Activated CD4-positive, alpha-beta T cell treated with anti-CD3 and anti-CD28 coated beads, Interleukin-2, amount 10 ng/mL, durations not matched to agents 24 days and 14 days (primary cell): ENCODE measurements at regions not wholly inside any gene's neighbourhood (a gene's known extent, or its start where the extent isn't known, plus 50 kb on each side); places are given as distances from the start of the nearest gene placed in this dataset.
"Not testable (repeated sequence)": the region's sequence is repeated elsewhere in the genome, so short reads cannot be mapped to it uniquely, and the experiment has no call there.

Source experiments
- DNase-seq: peaks from one replicate; pipeline ENCODE4 v3.0.0; 2022
- H3K27ac Mint-ChIP-seq: one replicate; pipeline ENCODE4 v1.8.0; 2022; ENCODE audit warnings: mild to moderate bottlenecking, mixed read lengths
- H3K27me3 Mint-ChIP-seq: one replicate; pipeline ENCODE4 v1.8.0; 2022; ENCODE audit warnings: mixed read lengths
- H3K36me3 Mint-ChIP-seq: one replicate; pipeline ENCODE4 v1.8.0; 2022; ENCODE audit warnings: low read depth, mild to moderate bottlenecking, mixed read lengths
- H3K4me1 Mint-ChIP-seq: one replicate; pipeline ENCODE4 v1.8.0; 2021; ENCODE audit warnings: mixed read lengths
- H3K4me3 Mint-ChIP-seq: one replicate; pipeline ENCODE4 v1.8.0; 2022; ENCODE audit warnings: mild to moderate bottlenecking, moderate library complexity, mixed read lengths
- H3K9me3 Mint-ChIP-seq: one replicate; pipeline ENCODE4 v1.8.0; 2021; ENCODE audit warnings: mixed read lengths
- intact Hi-C: fragments of 100-400 bp; cut with micrococcal nuclease; formaldehyde crosslinking; loops from one replicate; pipeline ENCODE4 v1.15.1; 2023

DNA sequence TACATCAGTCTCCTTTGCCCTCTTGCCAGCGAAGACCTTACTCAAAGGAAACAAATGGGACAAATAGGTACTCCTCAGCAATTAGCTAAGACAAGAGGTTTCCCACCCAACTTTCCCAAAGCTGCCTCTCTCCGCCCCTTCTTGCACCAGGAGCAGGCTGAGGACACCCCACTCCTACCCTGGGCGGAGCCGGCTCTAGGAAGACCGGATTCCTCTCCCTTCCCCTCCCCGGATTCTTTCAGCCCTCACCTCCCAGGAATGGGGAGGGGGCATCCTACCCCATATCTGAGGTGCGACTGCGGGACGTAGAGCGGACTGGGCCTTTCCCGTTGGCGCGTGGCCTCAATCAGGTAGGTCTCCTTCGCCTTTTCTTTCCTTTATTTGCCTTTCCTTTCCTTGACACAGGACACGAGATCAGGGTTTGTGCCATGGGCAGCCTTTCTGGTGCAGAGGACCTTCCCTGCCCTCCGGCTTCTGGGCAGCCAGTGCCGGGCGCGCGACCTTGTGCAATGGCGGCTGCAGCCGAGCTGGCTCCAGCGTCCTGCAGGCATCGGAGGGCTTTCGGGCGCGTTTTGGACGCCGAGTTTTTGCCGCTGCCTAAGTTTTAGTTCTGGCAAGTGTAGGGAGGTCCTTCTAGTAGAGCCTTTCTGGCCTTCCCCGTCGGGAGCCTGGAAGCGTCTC is 279.9 kb downstream of the PLS3 start:
- H3K27ac Mint-ChIP-seq, H3K4me1 Mint-ChIP-seq, H3K27me3 Mint-ChIP-seq, H3K9me3 Mint-ChIP-seq, intact Hi-C loops, H3K36me3 Mint-ChIP-seq, H3K4me3 Mint-ChIP-seq, DNase-seq: not testable (repeated sequence)

- H3K27ac Mint-ChIP-seq, H3K4me1 Mint-ChIP-seq, H3K4me3 Mint-ChIP-seq, H3K36me3 Mint-ChIP-seq, intact Hi-C loops, H3K9me3 Mint-ChIP-seq, DNase-seq, H3K27me3 Mint-ChIP-seq: not testable (repeated sequence)
Observed at GRCh38 chrX:115850986-115851385, 290.0 kb downstream of the PLS3 start.

GRCh38 chrX:115853260-115853659 is 292.3 kb downstream of the PLS3 start:
- DNase-seq, intact Hi-C loops: not testable (repeated sequence)

DNA sequence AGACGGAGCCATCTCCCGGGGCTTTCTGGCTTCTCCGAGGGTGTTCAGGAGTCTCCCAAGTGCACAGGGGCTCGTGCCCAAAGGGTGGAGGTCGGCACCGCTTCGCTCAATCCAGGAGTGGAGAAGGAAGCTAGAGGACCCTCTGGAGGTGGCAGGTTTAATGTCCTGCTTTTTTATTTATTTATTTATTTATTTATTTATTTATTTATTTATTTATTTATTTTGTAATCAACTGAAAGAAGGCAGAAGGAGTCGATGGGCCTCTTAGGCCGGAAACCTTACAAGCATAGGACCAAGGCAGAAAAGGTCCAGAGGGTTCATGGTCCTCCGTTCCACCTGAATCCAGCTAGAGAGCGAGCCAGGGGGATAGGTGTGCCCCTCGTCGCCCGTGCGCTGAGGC is 289.4 kb upstream of the AGTR2 start:
- H3K27me3 Mint-ChIP-seq, H3K36me3 Mint-ChIP-seq, H3K27ac Mint-ChIP-seq, intact Hi-C loops, DNase-seq, H3K9me3 Mint-ChIP-seq, H3K4me1 Mint-ChIP-seq, H3K4me3 Mint-ChIP-seq: not testable (repeated sequence)

More at GRCh38 chrX:115853260-115853659, 292.3 kb downstream of the PLS3 start:
- not testable (repeated sequence) for H3K27ac Mint-ChIP-seq, H3K4me1 Mint-ChIP-seq, H3K4me3 Mint-ChIP-seq, H3K36me3 Mint-ChIP-seq, H3K27me3 Mint-ChIP-seq, H3K9me3 Mint-ChIP-seq

DNA sequence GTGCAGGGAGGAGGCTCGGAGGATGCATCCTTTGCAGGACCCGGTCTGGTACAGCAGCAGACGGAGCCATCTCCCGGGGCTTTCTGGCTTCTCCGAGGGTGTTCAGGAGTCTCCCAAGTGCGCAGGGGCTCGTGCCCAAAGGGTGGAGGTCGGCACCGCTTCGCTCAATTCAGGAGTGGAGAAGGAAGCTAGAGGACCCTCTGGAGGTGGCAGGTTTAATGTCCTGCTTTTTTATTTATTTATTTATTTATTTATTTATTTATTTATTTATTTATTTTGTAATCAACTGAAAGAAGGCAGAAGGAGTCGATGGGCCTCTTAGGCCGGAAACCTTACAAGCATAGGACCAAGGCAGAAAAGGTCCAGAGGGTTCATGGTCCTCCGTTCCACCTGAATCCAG is 286.4 kb upstream of the AGTR2 start:
- H3K4me1 Mint-ChIP-seq, H3K36me3 Mint-ChIP-seq, DNase-seq, intact Hi-C loops, H3K4me3 Mint-ChIP-seq, H3K27me3 Mint-ChIP-seq, H3K9me3 Mint-ChIP-seq, H3K27ac Mint-ChIP-seq: not testable (repeated sequence)

DNA sequence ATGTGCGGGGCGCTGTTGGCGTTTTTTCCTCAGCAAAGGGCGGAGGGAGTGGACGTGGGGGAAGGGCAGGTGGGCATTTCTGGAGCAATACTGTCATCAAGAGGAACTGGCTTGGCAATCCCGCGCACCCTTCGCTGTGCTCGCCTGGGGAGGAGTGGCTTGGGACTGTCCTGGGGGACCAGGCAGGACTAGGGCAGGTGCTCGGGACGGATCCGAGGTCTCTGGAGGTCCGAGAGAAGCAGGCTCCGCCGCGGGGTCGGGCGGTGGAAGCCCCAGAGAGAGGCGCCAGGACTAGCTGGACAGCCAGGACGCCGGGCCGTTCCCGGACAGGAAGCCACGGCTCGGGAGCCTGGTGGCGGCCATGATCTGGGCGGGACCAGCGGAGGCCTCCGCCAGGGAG is 282.5 kb upstream of the AGTR2 start:
- H3K36me3 Mint-ChIP-seq, H3K27ac Mint-ChIP-seq, intact Hi-C loops, H3K4me1 Mint-ChIP-seq, H3K4me3 Mint-ChIP-seq, H3K27me3 Mint-ChIP-seq, H3K9me3 Mint-ChIP-seq, DNase-seq: not testable (repeated sequence)

DNA sequence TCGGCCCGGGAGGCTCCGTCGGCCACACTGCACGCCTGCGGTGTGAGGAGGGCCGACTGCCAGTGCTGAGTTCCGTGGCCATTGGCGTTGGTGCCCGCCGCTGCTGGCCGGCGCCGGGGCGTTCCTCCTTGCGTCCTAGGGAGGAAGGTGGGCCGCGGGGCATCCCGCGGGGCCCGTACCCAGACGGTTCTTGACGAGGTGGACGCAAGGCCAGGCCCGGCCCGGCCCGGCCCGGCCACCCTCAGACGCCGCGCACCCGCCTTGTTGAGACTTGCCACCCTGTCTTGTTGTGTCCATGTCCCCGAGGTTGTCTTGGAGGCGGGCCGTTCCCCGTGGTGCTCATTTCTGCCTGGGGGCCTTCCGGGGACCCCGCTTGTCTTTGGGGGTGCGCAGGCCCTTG is 282.0 kb upstream of the AGTR2 start:
- H3K4me3 Mint-ChIP-seq, DNase-seq, H3K4me1 Mint-ChIP-seq, H3K27ac Mint-ChIP-seq, H3K9me3 Mint-ChIP-seq, H3K27me3 Mint-ChIP-seq, intact Hi-C loops, H3K36me3 Mint-ChIP-seq: not testable (repeated sequence)

DNA sequence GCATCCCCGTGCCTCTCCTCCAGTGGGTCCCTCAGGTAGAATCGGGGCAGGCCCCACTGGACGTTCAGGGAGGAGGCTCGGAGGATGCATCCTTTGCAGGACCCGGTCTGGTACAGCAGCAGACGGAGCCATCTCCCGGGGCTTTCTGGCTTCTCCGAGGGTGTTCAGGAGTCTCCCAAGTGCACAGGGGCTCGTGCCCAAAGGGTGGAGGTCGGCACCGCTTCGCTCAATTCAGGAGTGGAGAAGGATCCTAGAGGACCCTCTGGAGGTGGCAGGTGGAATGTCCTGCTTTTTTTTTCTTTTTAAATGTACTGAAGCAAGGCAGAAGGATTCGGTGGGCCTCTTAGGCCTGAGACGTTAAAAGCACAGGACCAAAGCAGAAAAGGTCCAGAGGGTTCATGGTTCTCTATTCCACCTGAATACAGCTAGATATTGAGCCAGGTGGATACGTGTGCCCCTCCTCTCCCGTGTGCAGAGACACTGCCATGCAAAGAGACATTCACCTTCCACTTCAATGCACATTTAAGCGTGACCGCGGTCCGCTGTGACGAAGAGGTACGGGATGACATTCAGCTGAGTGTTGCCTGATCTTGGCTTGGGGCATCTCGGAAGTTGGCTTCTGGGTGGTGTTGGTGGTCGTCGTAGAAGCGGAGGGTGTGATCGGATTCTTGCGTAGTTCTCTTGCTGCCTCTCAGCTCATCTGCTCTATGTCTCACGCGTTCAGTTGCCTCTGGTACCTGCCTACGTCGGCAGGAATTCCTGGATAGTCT is 281.2 kb upstream of the AGTR2 start:
- Mint-ChIP-seq H3K27ac (no peak overlapping the region), H3K9me3 (no peaks in the 10 kb centered on the region), H3K4me1 (no peaks in the 10 kb centered on the region), H3K4me3 (no peak overlapping the region), H3K27me3 (no peaks in the 10 kb centered on the region), H3K36me3 (no peaks in the 10 kb centered on the region)
- peak; percentile 54 for DNase-seq
- intact Hi-C loops = no loop called here

DNA sequence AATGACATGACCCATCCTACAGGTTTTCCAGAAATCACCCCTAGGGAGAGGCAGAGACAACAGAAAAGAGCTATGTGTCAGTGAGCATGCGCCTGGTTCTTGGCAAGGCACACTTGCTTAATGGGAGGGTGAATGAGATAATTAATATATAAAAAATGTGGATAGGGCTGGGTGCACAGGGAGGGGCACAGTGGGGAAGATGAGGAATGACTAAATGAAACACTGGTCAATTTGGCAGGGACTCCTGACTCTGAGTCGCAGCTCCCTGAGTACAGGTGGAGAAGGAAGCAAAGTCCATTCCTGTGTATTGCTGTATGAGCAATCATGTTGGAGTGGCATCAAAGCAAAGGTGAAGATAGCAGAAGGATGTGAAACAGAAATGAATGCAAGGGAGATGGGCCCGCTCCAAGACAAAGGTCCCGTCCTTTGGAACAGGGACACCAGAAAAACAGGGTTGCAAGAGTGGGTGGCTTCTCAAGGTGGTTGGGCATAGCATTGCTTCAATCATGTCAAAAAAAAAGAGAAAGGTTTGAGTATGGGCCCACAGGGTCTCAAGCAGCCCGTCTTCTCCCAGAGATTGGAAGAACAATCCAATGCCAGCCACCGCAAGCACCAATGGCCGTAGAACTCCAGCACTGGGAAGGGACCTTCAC is 278.4 kb upstream of the AGTR2 start:
- Mint-ChIP-seq H3K4me1 (no peaks in the 10 kb centered on the region), H3K27ac (no peak overlapping the region), H3K36me3 (no peaks in the 10 kb centered on the region), H3K4me3 (no peak overlapping the region), H3K27me3 (no peaks in the 10 kb centered on the region), H3K9me3 (no peaks in the 10 kb centered on the region)
- no peak for DNase-seq
- intact Hi-C loops = no loop called here

- Mint-ChIP-seq H3K4me1 (no peaks in the 10 kb centered on the region), H3K36me3 (no peaks in the 10 kb centered on the region), H3K4me3 (no peak overlapping the region), H3K27me3 (no peaks in the 10 kb centered on the region), H3K9me3 (peaks cover 4% of the 10 kb centered on the region), H3K27ac (no peak overlapping the region)
- intact Hi-C loops = no loop called here
- no peak for DNase-seq
Observed at GRCh38 chrX:115892787-115893671, 277.5 kb upstream of the AGTR2 start.

DNA sequence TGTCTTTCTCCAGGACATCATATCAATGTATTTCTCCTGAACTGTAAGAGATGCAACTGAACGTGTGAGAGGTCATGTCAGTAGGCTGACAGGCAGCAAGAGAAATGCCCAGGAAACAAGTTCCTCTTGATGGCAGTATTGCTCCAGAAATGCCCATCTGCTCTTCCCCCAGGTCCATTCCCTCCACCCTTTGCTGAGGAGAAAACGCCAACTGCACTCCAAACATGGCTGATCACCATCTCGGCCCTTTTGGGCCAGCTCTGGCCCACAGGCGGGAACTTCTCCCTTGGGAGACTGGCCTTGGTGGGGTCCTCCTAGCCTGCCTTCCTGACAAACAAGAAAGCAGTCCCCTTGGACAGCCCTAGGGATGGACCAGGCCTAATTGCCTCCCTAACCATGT is 276.5 kb upstream of the AGTR2 start:
- DNase-seq = no peak
- Mint-ChIP-seq H3K27me3 (no peaks in the 10 kb centered on the region), H3K4me1 (no peaks in the 10 kb centered on the region), H3K27ac (no peak overlapping the region), H3K4me3 (no peak overlapping the region), H3K9me3 (peaks cover 4% of the 10 kb centered on the region), H3K36me3 (no peaks in the 10 kb centered on the region)
- intact Hi-C loops = no loop called here

DNA sequence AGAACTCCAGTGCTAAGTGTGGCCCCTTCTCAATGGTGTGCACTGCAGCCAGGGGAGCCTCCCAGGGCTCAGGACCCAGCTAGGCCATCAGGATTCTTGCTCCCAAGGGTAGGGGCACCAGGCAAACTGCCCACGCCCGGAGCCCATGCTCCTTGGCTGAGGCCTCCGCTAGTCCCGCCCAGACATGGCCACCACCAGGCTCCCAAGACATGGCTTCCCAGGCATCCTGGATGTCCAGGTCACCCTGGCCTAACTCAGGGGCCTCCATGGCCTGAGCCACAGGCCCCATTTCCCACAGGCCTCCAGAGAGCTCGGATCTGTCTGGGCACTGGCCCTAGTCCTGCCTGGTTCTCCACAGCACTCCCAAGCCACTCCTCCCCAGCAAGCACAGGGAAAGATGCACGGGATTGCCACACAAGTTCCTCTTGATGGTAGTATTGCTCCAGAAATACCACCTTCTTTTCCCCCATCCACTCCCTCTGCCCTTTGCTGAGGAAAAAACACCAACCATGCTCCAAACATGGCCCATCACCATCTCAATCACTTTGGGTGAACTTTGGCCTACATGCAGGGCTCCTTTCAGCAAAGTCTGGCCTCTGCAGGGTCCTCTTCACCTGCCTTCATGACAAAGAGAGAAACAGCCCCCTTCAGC is 274.7 kb upstream of the AGTR2 start:
- peaks cover 4% of the 10 kb centered on the region for H3K9me3 Mint-ChIP-seq
- intact Hi-C loops = no loop called here
- no peak overlapping the region for H3K27ac Mint-ChIP-seq
- no peaks in the 10 kb centered on the region for H3K4me1 Mint-ChIP-seq
- no peak overlapping the region for H3K4me3 Mint-ChIP-seq
- no peak for DNase-seq
- no peaks in the 10 kb centered on the region for H3K36me3 Mint-ChIP-seq
- no peaks in the 10 kb centered on the region for H3K27me3 Mint-ChIP-seq

GRCh38 chrX:115896362-115896761 is 274.2 kb upstream of the AGTR2 start:
- Mint-ChIP-seq H3K36me3 (no peaks in the 10 kb centered on the region), H3K4me3 (no peak overlapping the region), H3K27ac (no peak overlapping the region), H3K9me3 (peaks cover 4% of the 10 kb centered on the region), H3K4me1 (no peaks in the 10 kb centered on the region), H3K27me3 (no peaks in the 10 kb centered on the region)
- intact Hi-C loops = no loop called here
- DNase-seq = no peak
